ENCODE measurements at regions not wholly inside any gene's neighbourhood (a gene's known extent, or its start where the extent isn't known, plus 50 kb on each side); places are given as distances from the start of the nearest gene placed in this dataset.
"Not testable (repeated sequence)": the region's sequence is repeated elsewhere in the genome, so short reads cannot be mapped to it uniquely, and the experiment has no call there.

- no peak for DNase-seq (ENCODE audit: low spot score)
- no peak for TF ChIP-seq CTCF (IDR thresholded peaks at IDR 0.05; ENCODE audit: extremely low read depth, missing control alignments)
Measured at GRCh38 chr13:34167347-34167746, 349.4 kb downstream of the RFC3 start.

GRCh38 chr13:34172048-34172447 lies 354.1 kb downstream of the RFC3 start:
- TF ChIP-seq CTCF (IDR thresholded peaks at IDR 0.05; ENCODE audit: extremely low read depth, missing control alignments), result no peak
- no peak for DNase-seq (ENCODE audit: low spot score)

GRCh38 chr13:34174671-34175145 lies 356.8 kb downstream of the RFC3 start:
- no peak for DNase-seq (ENCODE audit: low spot score)
- no peak for TF ChIP-seq CTCF (IDR thresholded peaks at IDR 0.05; ENCODE audit: extremely low read depth, missing control alignments)

- no peak for TF ChIP-seq CTCF (IDR thresholded peaks at IDR 0.05; ENCODE audit: extremely low read depth, missing control alignments)
Measured at GRCh38 chr13:34175551-34175950, 357.6 kb downstream of the RFC3 start.

GRCh38 chr13:34176633-34177032 lies 358.7 kb downstream of the RFC3 start:
- no peak for DNase-seq (ENCODE audit: low spot score)
- TF ChIP-seq CTCF (IDR thresholded peaks at IDR 0.05; ENCODE audit: extremely low read depth, missing control alignments), result no peak

More at GRCh38 chr13:34175551-34175950, 357.6 kb downstream of the RFC3 start:
- no peak for DNase-seq (ENCODE audit: low spot score)

GRCh38 chr13:34179481-34179880 lies 361.5 kb downstream of the RFC3 start:
- DNase-seq (ENCODE audit: low spot score), result no peak

GRCh38 chr13:34179927-34180326 lies 362.0 kb downstream of the RFC3 start:
- no peak for DNase-seq (ENCODE audit: low spot score)
- no peak for TF ChIP-seq CTCF (IDR thresholded peaks at IDR 0.05; ENCODE audit: extremely low read depth, missing control alignments)

More at GRCh38 chr13:34179481-34179880, 361.5 kb downstream of the RFC3 start:
- no peak for TF ChIP-seq CTCF (IDR thresholded peaks at IDR 0.05; ENCODE audit: extremely low read depth, missing control alignments)

GRCh38 chr13:34181256-34181655 lies 363.3 kb downstream of the RFC3 start:
- not testable (repeated sequence) for DNase-seq (ENCODE audit: low spot score)
